ENCODE measurements at regions not wholly inside any gene's neighbourhood (a gene's known extent, or its start where the extent isn't known, plus 50 kb on each side); places are given as distances from the start of the nearest gene placed in this dataset.

- ATAC-seq (replicated peaks; ENCODE audit: extremely low read depth, poor library complexity, severe bottlenecking) (no peak), DNase-seq (ENCODE audit: low spot score in 2 of 2) (no peak)
- no peaks in the 10 kb centered on the region for H3K27me3 Mint-ChIP-seq
These were observed 229.8 kb upstream of the CDH19 start for GRCh38 chr18:66833646-66834045.

GRCh38 chr18:66826211-66826610 lies 222.3 kb upstream of the CDH19 start:
- no peaks in the 10 kb centered on the region for H3K4me1 Mint-ChIP-seq
- no peak for ATAC-seq (replicated peaks; ENCODE audit: extremely low read depth, poor library complexity, severe bottlenecking)

More at GRCh38 chr18:66833646-66834045, 229.8 kb upstream of the CDH19 start:
- Mint-ChIP-seq H3K27ac (ENCODE audit: low read depth) (no peak overlapping the region), H3K36me3 (ENCODE audit: insufficient read depth) (peaks cover 1% of the 10 kb centered on the region), H3K4me3 (no peak overlapping the region), H3K4me1 (no peaks in the 10 kb centered on the region), H3K9me3 (peaks cover 5% of the 10 kb centered on the region)

GRCh38 chr18:66825347-66825746 lies 221.5 kb upstream of the CDH19 start:
- DNase-seq (ENCODE audit: low spot score in 2 of 2): no peak
- Mint-ChIP-seq H3K4me1 (no peaks in the 10 kb centered on the region), H3K36me3 (ENCODE audit: insufficient read depth) (no peaks in the 10 kb centered on the region), H3K4me3 (no peak overlapping the region), H3K27ac (ENCODE audit: low read depth) (no peak overlapping the region), H3K27me3 (no peaks in the 10 kb centered on the region), H3K9me3 (no peaks in the 10 kb centered on the region)
- ATAC-seq (replicated peaks; ENCODE audit: extremely low read depth, poor library complexity, severe bottlenecking): no peak

More at GRCh38 chr18:66826211-66826610, 222.3 kb upstream of the CDH19 start:
- H3K9me3 Mint-ChIP-seq: no peaks in the 10 kb centered on the region
- H3K27ac Mint-ChIP-seq (ENCODE audit: low read depth): no peak overlapping the region
- no peaks in the 10 kb centered on the region for H3K27me3 Mint-ChIP-seq
- DNase-seq (ENCODE audit: low spot score in 2 of 2): no peak
- no peaks in the 10 kb centered on the region for H3K36me3 Mint-ChIP-seq (ENCODE audit: insufficient read depth)
- no peak overlapping the region for H3K4me3 Mint-ChIP-seq

- no peak for ATAC-seq (replicated peaks; ENCODE audit: extremely low read depth, poor library complexity, severe bottlenecking)
- no peak for DNase-seq (ENCODE audit: low spot score in 2 of 2)
- Mint-ChIP-seq H3K4me1 (no peaks in the 10 kb centered on the region), H3K9me3 (peaks cover 12% of the 10 kb centered on the region), H3K4me3 (no peak overlapping the region), H3K27ac (ENCODE audit: low read depth) (no peak overlapping the region), H3K27me3 (no peaks in the 10 kb centered on the region), H3K36me3 (ENCODE audit: insufficient read depth) (no peaks in the 10 kb centered on the region)
These were observed 215.3 kb upstream of the CDH19 start for GRCh38 chr18:66819235-66819634.

- Mint-ChIP-seq H3K9me3 (peaks cover 12% of the 10 kb centered on the region), H3K4me3 (no peak overlapping the region), H3K27me3 (no peaks in the 10 kb centered on the region), H3K36me3 (ENCODE audit: insufficient read depth) (no peaks in the 10 kb centered on the region), H3K27ac (ENCODE audit: low read depth) (no peak overlapping the region), H3K4me1 (no peaks in the 10 kb centered on the region)
- DNase-seq (ENCODE audit: low spot score in 2 of 2) (no peak), ATAC-seq (replicated peaks; ENCODE audit: extremely low read depth, poor library complexity, severe bottlenecking) (no peak)
These were observed 209.2 kb upstream of the CDH19 start for GRCh38 chr18:66813138-66813537.

GRCh38 chr18:66795051-66795450 lies 191.2 kb upstream of the CDH19 start:
- Mint-ChIP-seq H3K9me3 (no peaks in the 10 kb centered on the region), H3K36me3 (ENCODE audit: insufficient read depth) (no peaks in the 10 kb centered on the region), H3K4me1 (no peaks in the 10 kb centered on the region), H3K27me3 (no peaks in the 10 kb centered on the region), H3K4me3 (no peak overlapping the region), H3K27ac (ENCODE audit: low read depth) (no peak overlapping the region)
- ATAC-seq (replicated peaks; ENCODE audit: extremely low read depth, poor library complexity, severe bottlenecking) (no peak), DNase-seq (ENCODE audit: low spot score in 2 of 2) (no peak)

GRCh38 chr18:66792466-66792865 lies 188.6 kb upstream of the CDH19 start:
- Mint-ChIP-seq H3K4me3 (no peak overlapping the region), H3K9me3 (peaks cover 5% of the 10 kb centered on the region), H3K27ac (ENCODE audit: low read depth) (no peak overlapping the region), H3K36me3 (ENCODE audit: insufficient read depth) (no peaks in the 10 kb centered on the region), H3K27me3 (no peaks in the 10 kb centered on the region), H3K4me1 (no peaks in the 10 kb centered on the region)
- ATAC-seq (replicated peaks; ENCODE audit: extremely low read depth, poor library complexity, severe bottlenecking) (no peak), DNase-seq (ENCODE audit: low spot score in 2 of 2) (no peak)

- peaks cover 20% of the 10 kb centered on the region for H3K9me3 Mint-ChIP-seq
- no peak for DNase-seq (ENCODE audit: low spot score in 2 of 2)
- H3K4me3 Mint-ChIP-seq: no peak overlapping the region
These were observed 176.7 kb upstream of the CDH19 start for GRCh38 chr18:66780609-66781008.

GRCh38 chr18:66778048-66778447 lies 174.2 kb upstream of the CDH19 start:
- DNase-seq (ENCODE audit: low spot score in 2 of 2) (no peak), ATAC-seq (replicated peaks; ENCODE audit: extremely low read depth, poor library complexity, severe bottlenecking) (no peak)
- no peaks in the 10 kb centered on the region for H3K27me3 Mint-ChIP-seq
- no peaks in the 10 kb centered on the region for H3K4me1 Mint-ChIP-seq
- H3K4me3 Mint-ChIP-seq: no peak overlapping the region
- no peak overlapping the region for H3K27ac Mint-ChIP-seq (ENCODE audit: low read depth)
- no peaks in the 10 kb centered on the region for H3K36me3 Mint-ChIP-seq (ENCODE audit: insufficient read depth)
- peaks cover 30% of the 10 kb centered on the region for H3K9me3 Mint-ChIP-seq

More at GRCh38 chr18:66780609-66781008, 176.7 kb upstream of the CDH19 start:
- H3K4me1 Mint-ChIP-seq: no peaks in the 10 kb centered on the region
- H3K27ac Mint-ChIP-seq (ENCODE audit: low read depth): no peak overlapping the region
- no peaks in the 10 kb centered on the region for H3K36me3 Mint-ChIP-seq (ENCODE audit: insufficient read depth)
- ATAC-seq (replicated peaks; ENCODE audit: extremely low read depth, poor library complexity, severe bottlenecking): no peak
- no peaks in the 10 kb centered on the region for H3K27me3 Mint-ChIP-seq

GRCh38 chr18:66769375-66769774 lies 165.5 kb upstream of the CDH19 start:
- Mint-ChIP-seq H3K27me3 (no peaks in the 10 kb centered on the region), H3K4me1 (no peaks in the 10 kb centered on the region), H3K9me3 (peaks cover 11% of the 10 kb centered on the region), H3K27ac (ENCODE audit: low read depth) (no peak overlapping the region), H3K36me3 (ENCODE audit: insufficient read depth) (no peaks in the 10 kb centered on the region), H3K4me3 (no peak overlapping the region)
- no peak for ATAC-seq (replicated peaks; ENCODE audit: extremely low read depth, poor library complexity, severe bottlenecking)
- no peak for DNase-seq (ENCODE audit: low spot score in 2 of 2)

GRCh38 chr18:66764230-66764629 lies 160.3 kb upstream of the CDH19 start:
- H3K27ac Mint-ChIP-seq (ENCODE audit: low read depth): no peak overlapping the region
- H3K4me3 Mint-ChIP-seq: no peak overlapping the region
- H3K4me1 Mint-ChIP-seq: no peaks in the 10 kb centered on the region
- H3K36me3 Mint-ChIP-seq (ENCODE audit: insufficient read depth): no peaks in the 10 kb centered on the region
- ATAC-seq (replicated peaks; ENCODE audit: extremely low read depth, poor library complexity, severe bottlenecking): no peak
- no peaks in the 10 kb centered on the region for H3K27me3 Mint-ChIP-seq
- no peak for DNase-seq (ENCODE audit: low spot score in 2 of 2)
- H3K9me3 Mint-ChIP-seq: peaks cover 6% of the 10 kb centered on the region

- H3K36me3 Mint-ChIP-seq (ENCODE audit: insufficient read depth): no peaks in the 10 kb centered on the region
- DNase-seq (ENCODE audit: low spot score in 2 of 2) (no peak), ATAC-seq (replicated peaks; ENCODE audit: extremely low read depth, poor library complexity, severe bottlenecking) (no peak)
- no peak overlapping the region for H3K27ac Mint-ChIP-seq (ENCODE audit: low read depth)
- H3K9me3 Mint-ChIP-seq: peaks cover 6% of the 10 kb centered on the region
- H3K27me3 Mint-ChIP-seq: no peaks in the 10 kb centered on the region
- no peak overlapping the region for H3K4me3 Mint-ChIP-seq
- no peaks in the 10 kb centered on the region for H3K4me1 Mint-ChIP-seq
These were observed 157.3 kb upstream of the CDH19 start for GRCh38 chr18:66761166-66761565.

GRCh38 chr18:66760559-66760958 lies 156.7 kb upstream of the CDH19 start:
- Mint-ChIP-seq H3K36me3 (ENCODE audit: insufficient read depth) (no peaks in the 10 kb centered on the region), H3K27ac (ENCODE audit: low read depth) (no peak overlapping the region), H3K27me3 (no peaks in the 10 kb centered on the region), H3K4me1 (no peaks in the 10 kb centered on the region), H3K4me3 (no peak overlapping the region), H3K9me3 (peaks cover 6% of the 10 kb centered on the region)
- ATAC-seq (replicated peaks; ENCODE audit: extremely low read depth, poor library complexity, severe bottlenecking) (no peak), DNase-seq (ENCODE audit: low spot score in 2 of 2) (no peak)

Measured in central memory CD8-positive, alpha-beta T cell (primary cell).